T-helper 1 cell (primary cell): ENCODE measurements at regions not wholly inside any gene's neighbourhood (a gene's known extent, or its start where the extent isn't known, plus 50 kb on each side); places are given as distances from the start of the nearest gene placed in this dataset.

Source experiments
- DNase-seq, 5 donors: peaks; one replicate each; pipeline ENCODE4 v3.0.0-alpha.2; 2012 to 2020

DNA sequence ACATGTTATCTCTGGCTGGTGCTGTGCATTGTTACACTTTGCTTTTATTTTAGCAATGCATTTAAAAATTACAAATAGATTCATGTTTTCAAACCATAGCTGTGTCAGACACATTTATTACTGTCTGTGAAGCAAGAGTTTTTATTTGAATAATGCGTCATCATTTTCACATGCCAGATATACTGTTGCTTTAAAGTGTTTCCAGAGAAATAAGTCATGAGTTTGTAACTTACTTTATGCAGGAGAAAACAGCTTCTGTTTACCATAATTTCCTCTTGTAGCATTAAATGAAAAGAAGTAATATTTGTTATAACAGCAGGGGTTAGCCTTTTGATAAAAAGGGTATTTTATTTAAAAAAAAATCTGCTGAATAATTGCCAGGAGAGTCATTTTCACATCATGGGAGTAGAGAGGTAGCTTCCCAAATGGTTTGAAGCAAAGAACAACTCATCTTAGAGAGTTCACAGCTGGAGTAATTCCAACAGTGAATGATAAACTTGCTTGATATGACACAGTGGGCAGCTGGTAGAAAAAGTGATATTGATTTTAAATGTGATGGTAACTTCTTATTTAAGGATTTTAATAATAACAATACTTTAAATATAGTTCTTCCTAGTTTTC is 1274.5 kb upstream of the CRIM1 start:
- DNase-seq = no peak

DNA sequence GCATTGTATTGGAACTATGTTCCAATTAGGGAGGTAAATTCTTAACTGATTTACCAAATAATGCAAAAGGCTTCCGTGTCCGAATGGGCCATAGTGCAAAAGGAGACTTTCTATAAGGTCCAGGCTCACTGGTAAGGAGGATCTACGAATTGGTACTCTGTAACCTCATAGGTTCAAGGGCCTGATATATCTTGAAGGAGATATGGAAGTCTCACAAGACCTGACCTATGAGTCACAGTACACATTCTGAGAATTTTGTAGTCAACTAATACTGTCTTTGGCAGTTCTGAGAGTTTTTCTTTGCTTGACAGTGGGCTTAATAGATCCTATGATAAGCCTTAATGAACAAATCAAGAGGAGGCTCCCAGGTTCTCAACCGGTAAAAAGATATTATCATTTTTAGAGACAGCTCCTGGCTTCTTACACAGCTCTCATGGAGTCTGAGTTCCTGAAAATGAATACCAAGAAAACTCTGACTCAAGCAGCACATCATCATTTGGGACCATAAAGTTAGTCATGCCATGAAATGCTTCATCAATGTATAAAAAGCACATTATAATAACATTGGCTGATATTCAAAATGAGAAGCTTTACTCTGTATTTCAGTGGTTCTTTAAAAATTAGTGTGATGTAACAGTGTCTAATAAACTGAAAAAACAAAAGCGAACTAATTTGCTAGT is 1275.2 kb upstream of the CRIM1 start:
- DNase-seq = no peak

DNA sequence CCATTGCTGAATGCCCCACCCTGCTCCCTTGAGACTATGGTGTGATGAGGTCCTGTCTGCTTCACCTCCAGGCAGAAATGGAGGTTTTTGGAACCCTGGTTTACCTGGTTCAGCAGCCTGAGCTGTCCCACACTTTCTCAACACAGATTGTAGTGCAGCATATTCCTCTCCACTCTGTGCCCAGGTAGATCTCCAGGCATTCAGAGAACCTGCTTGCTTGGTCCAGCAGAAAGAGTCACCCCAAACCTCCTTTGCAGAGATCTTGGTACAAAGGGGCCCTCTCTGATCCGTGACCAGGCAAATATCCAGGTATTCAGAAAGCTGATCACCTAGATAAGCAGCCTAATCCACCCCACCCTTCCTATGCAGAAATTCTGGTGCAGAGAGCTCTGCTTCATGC is 1288.2 kb upstream of the CRIM1 start:
- no peak for DNase-seq

GRCh38 chr2:35063836-35064235 is 1291.7 kb upstream of the CRIM1 start:
- DNase-seq = no peak

DNA sequence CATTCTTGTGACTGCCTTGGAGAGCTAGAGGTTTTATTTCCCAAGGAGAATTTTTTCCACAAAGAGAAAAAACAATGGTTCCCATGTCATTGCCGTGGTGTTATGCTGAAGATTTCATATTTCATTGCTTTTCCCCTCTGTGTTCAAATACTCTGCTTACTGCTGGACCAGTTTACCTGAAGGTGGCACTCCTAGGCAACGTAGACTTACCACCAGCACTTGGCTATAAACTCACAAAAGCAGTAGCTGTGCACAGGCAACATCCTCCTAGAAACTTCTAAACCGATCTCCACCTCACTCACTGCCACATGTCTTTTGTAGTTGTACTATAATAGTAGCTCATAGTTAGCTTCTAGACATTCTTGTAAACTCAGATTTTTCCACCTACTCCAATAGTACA is 1319.7 kb upstream of the CRIM1 start:
- DNase-seq = no peak

- DNase-seq = no peak
These were observed 1321.8 kb upstream of the CRIM1 start for GRCh38 chr2:35033748-35034147.

DNA sequence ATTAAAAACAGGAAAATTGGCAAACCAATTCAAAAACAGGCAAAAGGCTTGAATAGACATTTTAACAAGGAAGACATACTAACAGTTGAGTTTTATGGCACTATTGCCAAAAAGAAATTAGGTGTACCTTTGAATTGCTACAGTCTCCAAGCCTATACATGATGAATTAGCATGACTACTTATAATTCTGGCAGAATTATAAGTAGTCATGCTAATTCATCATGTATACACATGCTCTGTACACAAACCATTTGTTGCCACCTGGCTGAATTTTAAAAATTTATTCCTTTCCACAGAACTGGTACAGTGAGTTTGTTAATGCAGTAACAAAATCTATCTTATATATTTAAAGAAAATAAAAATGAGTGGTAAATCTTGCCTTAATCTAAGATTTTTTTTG is 1332.0 kb upstream of the CRIM1 start:
- no peak for DNase-seq

DNA sequence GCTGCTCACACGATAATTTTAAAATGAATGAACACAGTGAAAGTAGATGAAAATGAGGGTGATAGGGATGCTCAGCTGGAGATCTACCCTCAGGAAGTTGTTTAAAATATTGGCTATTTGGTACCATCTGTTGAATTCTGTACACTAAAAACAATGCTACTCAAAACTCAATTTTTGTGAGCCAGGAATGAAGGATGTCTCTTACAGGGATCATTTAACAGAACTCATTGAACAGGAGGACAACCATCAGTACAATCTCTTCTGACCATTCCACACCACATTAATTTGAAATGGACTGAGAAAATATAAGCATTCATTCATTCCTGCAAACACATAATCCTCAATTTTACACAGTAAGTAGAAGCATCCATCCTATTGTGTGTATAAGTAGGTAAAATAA is 1355.1 kb upstream of the CRIM1 start:
- DNase-seq = no peak

GRCh38 chr2:34998741-34999140 is 1356.8 kb upstream of the CRIM1 start:
- DNase-seq = no peak

DNA sequence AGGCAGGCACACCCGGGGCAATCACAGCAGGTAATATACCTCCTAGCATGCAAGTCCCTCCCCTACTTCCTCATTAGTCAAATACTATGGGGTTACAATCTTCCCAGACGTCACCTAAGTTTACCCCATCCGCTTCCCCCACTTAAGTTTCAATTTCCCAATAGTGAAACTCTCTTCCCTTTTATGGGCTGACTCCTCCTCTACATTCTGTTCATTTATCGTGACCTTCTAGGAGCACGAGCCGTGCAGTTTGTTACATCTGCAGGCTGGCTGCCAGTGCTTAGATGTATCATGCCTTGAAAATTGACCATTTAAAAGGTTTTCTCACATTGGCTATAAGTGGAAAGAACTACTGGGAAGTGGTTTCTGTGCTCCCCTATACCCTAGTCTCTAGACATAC is 1357.8 kb upstream of the CRIM1 start:
- no peak for DNase-seq

DNA sequence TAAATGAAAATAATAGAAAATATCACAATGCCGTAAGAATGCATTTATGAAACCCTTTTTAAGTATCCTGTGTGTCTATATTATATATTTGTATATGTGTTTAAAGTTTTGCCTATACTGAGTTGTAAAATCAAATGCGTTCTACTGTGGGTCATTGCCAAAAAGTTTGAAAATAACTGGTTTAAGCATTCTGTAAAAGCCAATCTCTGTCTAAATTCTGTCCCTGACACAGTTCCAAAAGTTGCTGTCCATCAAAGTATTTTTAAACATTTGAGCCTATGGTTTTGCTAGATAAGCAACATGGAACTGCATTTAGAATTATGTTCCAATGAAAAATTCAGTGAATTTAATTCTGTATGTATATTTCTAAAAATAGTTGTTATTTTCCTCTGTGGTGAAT is 1360.4 kb upstream of the CRIM1 start:
- no peak for DNase-seq

DNA sequence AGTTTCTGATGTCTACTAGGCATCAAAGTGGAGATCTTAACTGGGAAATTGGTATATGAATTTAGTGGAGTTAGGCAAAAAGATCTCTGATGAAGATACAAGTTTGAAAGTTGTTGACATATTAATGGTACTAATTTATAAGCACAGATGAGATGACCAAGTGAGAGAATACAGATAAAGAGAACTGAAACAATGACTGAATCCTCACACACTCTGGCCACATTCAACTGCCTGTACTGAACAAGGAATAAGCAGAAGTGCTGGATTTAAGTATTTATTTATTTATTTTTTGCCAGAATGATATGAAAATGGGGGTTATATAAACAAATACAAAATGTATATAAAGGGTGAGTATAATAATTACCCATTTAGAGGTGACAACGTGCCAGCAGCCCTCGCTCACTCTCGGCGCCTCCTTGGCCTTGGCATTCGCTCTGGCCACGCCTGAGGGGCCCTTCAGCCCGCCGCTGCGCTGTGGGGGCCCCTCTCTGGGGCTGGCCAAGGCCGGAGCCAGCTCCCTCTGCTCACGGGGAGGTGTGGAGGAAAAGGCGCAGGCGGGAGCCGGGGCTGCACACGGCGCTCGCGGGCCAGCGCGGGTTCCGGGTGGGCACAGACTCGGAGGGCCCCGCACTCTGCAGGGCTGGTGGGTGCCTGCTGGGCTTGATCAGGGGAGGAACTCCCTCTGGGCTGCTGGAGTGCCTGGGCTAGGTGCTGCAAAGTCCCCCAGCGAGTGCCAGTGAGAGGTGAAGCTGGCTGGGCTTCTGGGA is 1363.9 kb upstream of the CRIM1 start:
- DNase-seq = no peak

GRCh38 chr2:34985474-34985873 is 1370.1 kb upstream of the CRIM1 start:
- DNase-seq = no peak

DNA sequence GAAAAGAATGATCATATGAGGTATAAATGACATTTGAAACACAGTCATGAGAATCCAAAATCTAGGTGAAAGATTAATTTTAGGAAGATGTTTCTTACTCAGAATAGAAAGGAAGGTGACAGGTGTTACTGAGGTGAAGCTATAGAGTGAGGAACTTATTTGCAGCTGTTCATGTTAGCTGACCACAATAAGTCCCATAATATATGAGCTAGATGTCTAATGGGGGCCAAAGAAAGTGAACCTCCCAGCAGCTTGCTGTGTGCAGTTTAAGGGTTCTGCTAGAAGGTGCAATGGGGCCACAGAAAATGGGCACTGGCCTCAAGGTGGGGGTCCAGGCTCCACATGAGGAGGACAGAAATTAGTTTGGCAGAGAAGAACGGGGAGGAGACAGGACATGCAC is 1374.9 kb upstream of the CRIM1 start:
- no peak for DNase-seq

DNA sequence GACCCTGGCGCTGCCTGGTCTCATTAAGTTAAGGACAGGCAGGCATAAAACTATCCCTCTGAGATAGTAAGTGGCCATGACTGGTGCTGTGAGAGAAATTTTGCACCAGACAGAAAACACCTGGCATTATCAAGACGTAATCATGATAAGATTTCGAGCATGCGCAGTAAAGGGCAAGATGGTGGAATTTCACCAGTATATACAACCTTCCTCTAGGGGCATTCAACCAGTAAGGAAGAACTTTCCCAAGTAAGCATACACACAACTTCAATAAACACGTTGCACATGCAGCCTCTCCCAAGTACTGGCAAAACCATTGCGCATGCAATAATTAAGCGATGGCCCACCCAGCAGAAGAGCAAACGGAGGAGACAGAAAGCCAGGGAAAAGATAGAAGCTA is 1376.4 kb upstream of the CRIM1 start:
- no peak for DNase-seq

DNA sequence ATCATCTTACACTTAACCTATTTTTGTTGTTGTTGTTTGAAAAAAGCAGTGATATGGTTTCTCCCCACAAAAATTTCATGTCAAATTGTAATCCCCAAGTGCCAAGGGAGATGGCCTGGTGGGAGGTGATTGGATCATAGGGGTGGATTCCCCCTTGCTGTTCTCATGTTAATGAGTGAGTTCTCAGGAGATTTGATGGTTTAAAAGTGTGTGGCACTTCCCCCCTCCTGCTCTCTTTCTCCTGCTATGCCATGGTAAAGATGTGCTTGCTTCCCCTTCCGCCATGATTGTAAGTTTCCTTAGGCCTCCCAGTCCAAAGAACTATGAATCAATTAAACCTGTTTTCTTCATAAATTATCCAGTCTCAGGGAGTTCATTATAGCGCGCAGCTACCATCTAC is 1362.7 kb upstream of the FAM98A start:
- no peak for DNase-seq

DNA sequence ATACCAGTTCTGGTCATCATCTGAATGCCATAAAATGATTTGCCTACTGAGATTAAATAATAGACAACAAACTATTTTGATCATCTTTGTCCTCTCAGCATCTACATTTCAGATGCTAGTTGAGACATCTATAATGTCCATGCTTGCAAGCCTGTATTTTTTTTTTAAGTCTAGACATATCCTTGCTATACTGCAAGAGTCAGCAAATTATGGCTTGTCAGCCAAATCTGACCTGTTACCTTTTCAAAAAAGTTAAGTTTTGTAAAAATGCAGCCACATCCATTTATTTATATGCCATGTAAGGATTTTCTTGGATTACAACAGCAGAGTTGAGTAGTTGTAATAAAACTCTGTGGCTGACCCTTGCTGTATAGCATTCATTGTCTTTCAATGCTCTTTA is 1355.7 kb upstream of the FAM98A start:
- no peak for DNase-seq

- no peak for DNase-seq
These were observed 1351.7 kb upstream of the FAM98A start for GRCh38 chr2:34950797-34951196.

- DNase-seq = no peak
These were observed 1350.2 kb upstream of the FAM98A start for GRCh38 chr2:34949316-34949715.

GRCh38 chr2:34936089-34936488 is 1337.0 kb upstream of the FAM98A start:
- no peak for DNase-seq

- no peak for DNase-seq
These were observed 1313.0 kb upstream of the FAM98A start for GRCh38 chr2:34912084-34912483.

GRCh38 chr2:34909992-34910705 is 1311.0 kb upstream of the FAM98A start:
- DNase-seq = no peak

DNA sequence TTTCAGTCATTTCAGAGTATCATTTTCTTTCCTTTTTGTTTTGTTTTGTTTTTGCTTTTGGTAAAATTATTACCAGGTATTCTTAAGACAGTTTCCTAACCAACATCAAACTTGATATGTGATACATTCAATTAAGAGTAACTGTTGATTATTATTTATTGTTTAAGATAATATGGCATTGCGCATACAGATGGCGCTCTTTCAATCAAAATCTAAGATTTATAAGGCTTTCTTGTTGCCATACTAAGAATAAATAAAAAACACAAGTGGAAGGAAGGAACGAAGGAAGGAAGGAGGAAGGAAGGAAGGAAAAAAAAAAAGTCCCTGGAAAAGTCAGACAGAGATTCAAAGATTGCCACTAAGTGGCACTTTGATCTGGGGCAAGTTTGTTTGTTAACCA is 1308.7 kb upstream of the FAM98A start:
- no peak for DNase-seq

- no peak for DNase-seq
These were observed 1302.6 kb upstream of the FAM98A start for GRCh38 chr2:34901739-34902138.
